ENCODE measurements at regions not wholly inside any gene's neighbourhood (a gene's known extent, or its start where the extent isn't known, plus 50 kb on each side); places are given as distances from the start of the nearest gene placed in this dataset.
"Not testable (repeated sequence)": the region's sequence is repeated elsewhere in the genome, so short reads cannot be mapped to it uniquely, and the experiment has no call there.

GRCh38 chr16:21537598-21537997, 61.8 kb upstream of the METTL9 start:
- not testable (repeated sequence) for TF ChIP-seq CTCF (IDR thresholded peaks at IDR 0.05; ENCODE audit: insufficient read depth, low read depth, low read length); EZH2 (IDR thresholded peaks at IDR 0.05; ENCODE audit: insufficient read depth, low read length)
